IPS DF 6.9 (cell line): ENCODE measurements at regions not wholly inside any gene's neighbourhood (a gene's known extent, or its start where the extent isn't known, plus 50 kb on each side); places are given as distances from the start of the nearest gene placed in this dataset.
"Not testable (repeated sequence)": the region's sequence is repeated elsewhere in the genome, so short reads cannot be mapped to it uniquely, and the experiment has no call there.

ENCODE experiments used
- DNase-seq: peaks from one replicate; pipeline ENCODE4 v3.0.0-alpha.2; 2013; ENCODE audit warnings: low read depth, low spot score
- H3K27ac ChIP-seq: one replicate; pipeline ENCODE4 v1.5.1; 2013; ENCODE audit warnings: low read length, control low read depth
- H3K27me3 ChIP-seq: 2 replicates; pipeline ENCODE4 v1.6.1; 2013; ENCODE audit warnings: mild to moderate bottlenecking, low read length; ENCODE audit not compliant: control insufficient read depth, insufficient read depth
- H3K36me3 ChIP-seq: 2 replicates; pipeline ENCODE4 v1.6.1; 2013; ENCODE audit warnings: low read length; ENCODE audit not compliant: control insufficient read depth, insufficient read depth
- H3K4me1 ChIP-seq: 2 replicates; pipeline ENCODE4 v1.6.1; 2013; ENCODE audit warnings: low read length; ENCODE audit not compliant: control insufficient read depth, insufficient read depth
- H3K4me3 ChIP-seq: 2 replicates; pipeline ENCODE4 v1.5.1; 2013; ENCODE audit warnings: mild to moderate bottlenecking, low read length
- H3K9me3 ChIP-seq: 2 replicates; pipeline ENCODE4 v1.6.1; 2013; ENCODE audit warnings: low read length, inconsistent platforms; ENCODE audit not compliant: control insufficient read depth, insufficient read depth
- WGBS: extraction: QIAGEN DNeasy Blood & Tissue Kit; methylation state at CpG from one replicate; pipeline ENCODE4 v1.1.7; 2013; ENCODE audit warnings: mixed read lengths, missing lambda C conversion rate; ENCODE audit not compliant: insufficient read length, insufficient coverage; 5-methylcytosine and 5-hydroxymethylcytosine counted together

GRCh38 chr5:143972068-143972467, 160.1 kb downstream of the HMHB1 start:
- H3K4me3 ChIP-seq = no peak overlapping the region
- H3K36me3 ChIP-seq = no peaks in the 10 kb centered on the region
- H3K4me1 ChIP-seq = no peaks in the 10 kb centered on the region
- H3K27ac ChIP-seq = no peak overlapping the region
- no peak for DNase-seq
- no peaks in the 10 kb centered on the region for H3K9me3 ChIP-seq
- H3K27me3 ChIP-seq = no peaks in the 10 kb centered on the region
- WGBS = no CpG with 5 or more reads among the region's 2 CpGs

DNA sequence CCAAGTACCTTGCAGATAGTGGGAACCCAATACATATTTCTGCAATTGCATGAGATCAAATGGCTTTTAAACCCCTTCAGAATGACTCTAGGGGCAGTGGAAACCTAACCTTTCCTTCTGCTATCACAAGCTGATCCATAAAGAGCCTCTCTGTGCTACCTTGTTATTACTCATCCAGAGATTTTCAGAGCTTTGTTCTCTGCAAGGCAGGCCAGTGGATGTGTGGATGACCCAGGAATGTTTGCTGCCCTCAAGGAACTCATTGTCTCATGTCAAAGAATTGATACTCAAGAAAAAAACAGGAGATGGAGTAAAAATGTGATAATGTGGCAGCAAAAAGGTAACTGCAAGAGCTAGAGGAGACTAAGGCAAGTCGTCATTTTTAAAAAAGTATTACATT, 164.1 kb downstream of the HMHB1 start:
- Histone ChIP-seq H3K27ac (no peak overlapping the region), H3K4me3 (no peak overlapping the region), H3K9me3 (no peaks in the 10 kb centered on the region), H3K36me3 (no peaks in the 10 kb centered on the region), H3K4me1 (no peaks in the 10 kb centered on the region), H3K27me3 (no peaks in the 10 kb centered on the region)
- DNase-seq = no peak
- WGBS = no CpG with 5 or more reads among the region's 1 CpG

- H3K4me3 ChIP-seq = no peak overlapping the region
- no peaks in the 10 kb centered on the region for H3K4me1 ChIP-seq
- no peaks in the 10 kb centered on the region for H3K36me3 ChIP-seq
- no peak overlapping the region for H3K27ac ChIP-seq
- no peaks in the 10 kb centered on the region for H3K9me3 ChIP-seq
- no CpG with 5 or more reads among the region's 1 CpG for WGBS
- H3K27me3 ChIP-seq = no peaks in the 10 kb centered on the region
- no peak for DNase-seq
Measured at GRCh38 chr5:143977891-143978461, 166.0 kb downstream of the HMHB1 start.

DNA sequence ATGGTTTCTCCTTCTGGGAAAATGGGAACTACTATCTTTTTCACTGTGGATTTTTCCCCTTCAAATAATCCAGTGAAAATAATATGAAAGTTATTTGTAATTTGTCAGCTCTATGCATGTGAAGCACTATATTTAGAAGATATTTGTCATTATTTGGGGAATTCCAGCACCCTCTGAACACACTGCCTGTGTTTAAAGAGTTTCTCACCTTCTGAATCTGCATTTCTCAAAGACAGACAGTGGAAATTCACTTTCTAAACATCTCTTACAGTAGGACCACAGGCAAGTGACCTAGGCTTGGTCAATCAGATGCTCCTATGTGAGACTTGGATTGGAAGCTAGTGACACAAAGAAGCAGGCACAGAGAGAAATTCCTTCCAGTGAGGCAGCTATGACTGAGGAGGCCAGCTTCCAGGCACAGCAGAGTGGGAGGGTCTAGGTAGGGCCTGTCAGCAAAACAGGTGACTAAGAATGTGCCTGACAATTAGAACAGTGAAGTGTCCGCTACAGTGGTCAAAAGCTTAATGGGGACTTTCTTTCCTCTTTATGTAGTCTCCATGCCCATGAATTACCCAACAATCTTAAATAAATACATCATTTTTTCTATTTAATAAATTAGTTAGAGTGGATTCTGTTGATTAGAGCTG, 167.2 kb downstream of the HMHB1 start:
- no peaks in the 10 kb centered on the region for H3K27me3 ChIP-seq
- no peaks in the 10 kb centered on the region for H3K4me1 ChIP-seq
- H3K9me3 ChIP-seq = no peaks in the 10 kb centered on the region
- H3K4me3 ChIP-seq = no peak overlapping the region
- H3K27ac ChIP-seq = no peak overlapping the region
- WGBS = no CpG with 5 or more reads among the region's 1 CpG
- DNase-seq = no peak
- H3K36me3 ChIP-seq = no peaks in the 10 kb centered on the region

GRCh38 chr5:143980506-143980905, 168.5 kb downstream of the HMHB1 start:
- H3K4me3 ChIP-seq = no peak overlapping the region
- H3K4me1 ChIP-seq = no peaks in the 10 kb centered on the region
- no peaks in the 10 kb centered on the region for H3K27me3 ChIP-seq
- H3K27ac ChIP-seq = no peak overlapping the region
- no CpG with 5 or more reads among the region's 6 CpGs for WGBS
- no peaks in the 10 kb centered on the region for H3K36me3 ChIP-seq
- DNase-seq = no peak
- H3K9me3 ChIP-seq = no peaks in the 10 kb centered on the region

DNA sequence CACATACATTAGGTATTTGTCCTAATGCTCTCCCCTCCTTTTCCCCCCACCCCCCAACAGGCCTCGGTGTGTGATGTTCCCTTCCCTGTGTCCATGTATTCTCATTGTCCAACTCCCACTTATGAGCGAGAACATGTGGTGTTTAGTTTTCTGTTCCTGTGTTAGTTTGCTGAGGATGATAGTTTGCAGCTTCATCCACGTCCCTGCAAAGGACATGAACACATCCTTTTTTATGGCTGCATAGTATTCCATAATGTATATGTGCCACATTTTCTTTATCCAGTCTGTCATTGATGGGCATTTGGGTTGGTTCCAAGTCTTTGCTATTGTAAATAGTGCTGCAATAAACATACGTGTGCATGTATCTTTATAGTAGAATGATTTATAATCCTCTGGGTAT, 171.0 kb downstream of the HMHB1 start:
- H3K27ac ChIP-seq, H3K36me3 ChIP-seq, H3K4me1 ChIP-seq, H3K27me3 ChIP-seq, H3K4me3 ChIP-seq, DNase-seq, H3K9me3 ChIP-seq: not testable (repeated sequence)
- WGBS = no CpG with 5 or more reads among the region's 4 CpGs

GRCh38 chr5:143985832-143986515, 174.0 kb downstream of the HMHB1 start:
- DNase-seq = no peak
- Histone ChIP-seq H3K4me1 (no peaks in the 10 kb centered on the region), H3K27me3 (no peaks in the 10 kb centered on the region), H3K27ac (no peak overlapping the region), H3K9me3 (no peaks in the 10 kb centered on the region), H3K36me3 (no peaks in the 10 kb centered on the region), H3K4me3 (no peak overlapping the region)
- WGBS = no CpG with 5 or more reads among the region's 2 CpGs

GRCh38 chr5:143986516-143987212, 174.7 kb downstream of the HMHB1 start:
- Histone ChIP-seq H3K9me3 (no peaks in the 10 kb centered on the region), H3K36me3 (no peaks in the 10 kb centered on the region), H3K4me1 (no peaks in the 10 kb centered on the region), H3K27ac (no peak overlapping the region), H3K4me3 (no peak overlapping the region), H3K27me3 (no peaks in the 10 kb centered on the region)
- WGBS = no CpG with 5 or more reads among the region's 6 CpGs
- no peak for DNase-seq

DNA sequence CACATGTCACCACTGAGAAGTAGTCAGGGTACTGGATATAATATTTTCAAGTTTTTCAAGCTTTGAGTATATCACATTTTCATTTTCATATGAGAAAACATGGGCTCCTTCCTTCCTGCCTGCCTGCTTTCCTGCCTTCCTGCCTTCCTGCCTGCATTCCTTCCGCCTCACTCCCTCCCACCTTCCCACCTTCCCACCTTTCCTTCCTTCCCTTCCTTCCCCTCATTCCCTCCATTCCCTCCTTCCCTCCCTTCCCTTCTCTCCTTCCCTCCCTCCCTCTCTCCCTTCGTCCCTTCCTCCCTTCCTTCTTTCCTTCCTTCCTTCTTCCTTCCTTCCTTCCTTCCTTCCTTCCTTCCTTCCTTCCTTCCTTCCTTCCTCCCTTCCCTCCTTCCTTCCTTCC, 175.3 kb downstream of the HMHB1 start:
- Histone ChIP-seq H3K9me3 (no peaks in the 10 kb centered on the region), H3K27ac (no peak overlapping the region), H3K4me1 (no peaks in the 10 kb centered on the region), H3K36me3 (no peaks in the 10 kb centered on the region), H3K4me3 (no peak overlapping the region), H3K27me3 (no peaks in the 10 kb centered on the region)
- WGBS = 92% methylated on average over 2 of the region's 2 CpGs
- no peak for DNase-seq

- no peak for DNase-seq
- no peaks in the 10 kb centered on the region for H3K4me1 ChIP-seq
- no peaks in the 10 kb centered on the region for H3K36me3 ChIP-seq
- no peaks in the 10 kb centered on the region for H3K27me3 ChIP-seq
- no CpG with 5 or more reads among the region's 3 CpGs for WGBS
- H3K27ac ChIP-seq = no peak overlapping the region
- H3K4me3 ChIP-seq = no peak overlapping the region
- H3K9me3 ChIP-seq = no peaks in the 10 kb centered on the region
Measured at GRCh38 chr5:143987751-143988560, 176.0 kb downstream of the HMHB1 start.
